ENCODE measurements at regions not wholly inside any gene's neighbourhood (a gene's known extent, or its start where the extent isn't known, plus 50 kb on each side); places are given as distances from the start of the nearest gene placed in this dataset.

DNA sequence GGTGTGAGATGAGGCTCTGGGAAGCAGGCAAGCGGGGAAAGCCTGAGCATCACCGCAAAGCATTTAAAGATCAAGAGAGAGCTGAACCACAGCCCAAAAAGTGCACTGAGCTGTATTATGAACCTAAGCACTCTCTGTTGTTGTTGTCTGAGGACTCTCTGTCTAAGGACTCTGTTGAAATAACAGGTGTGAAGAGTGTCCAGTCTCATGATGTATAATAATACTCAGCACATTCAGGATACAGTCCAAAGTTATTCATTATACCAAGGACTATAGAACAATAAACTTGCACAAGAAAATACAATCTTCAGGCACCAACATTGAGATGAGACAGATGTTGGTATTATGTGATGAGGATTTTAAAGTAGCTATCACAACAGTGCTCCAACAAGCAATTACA lies 71.8 kb upstream of the CTSV start:
- no peak overlapping the region for H2BK120ac ChIP-seq (ENCODE audit: low read depth, low read length, poor library complexity, severe bottlenecking)
- H3K56ac ChIP-seq (ENCODE audit: insufficient read length, low read depth, low read length), result no peak overlapping the region
- no peak overlapping the region for H3K4ac ChIP-seq (ENCODE audit: low read depth, low read length)
- H3K36me3 Mint-ChIP-seq (ENCODE audit: insufficient read depth in 1 of 3, low read depth in 3 of 3), result peaks cover 7 to 22% (median 16%) of the 10 kb centered on the region in 3 experiments; a peak in 6 of 7 replicates
- no peak overlapping the region for H3K27ac ChIP-seq (ENCODE audit: insufficient read length, low read depth, low read length)
- WGBS (ENCODE audit: extremely low coverage, insufficient read length, low lambda C conversion rate), result no CpG with 5 or more reads among the region's 2 CpGs
- no peak overlapping the region for H3K4me2 ChIP-seq (ENCODE audit: insufficient read depth, insufficient read length, low read length)
- no peak overlapping the region for H2AK5ac ChIP-seq (ENCODE audit: insufficient read length, low read length)
- H4K8ac ChIP-seq (replicated peaks; ENCODE audit: insufficient read length, low read depth, low read length), result no peak overlapping the region
- H2BK5ac ChIP-seq (ENCODE audit: insufficient read length, low read length), result no peak overlapping the region
- H2BK15ac ChIP-seq (ENCODE audit: low read depth, low read length), result no peak overlapping the region
- no peak overlapping the region for H4K91ac ChIP-seq (ENCODE audit: insufficient read length, low read depth, low read length)
- no peak overlapping the region for H3K23ac ChIP-seq (ENCODE audit: insufficient read length, low read depth, low read length)
- no peak overlapping the region for H2AFZ ChIP-seq (ENCODE audit: low read length)
- H3K79me2 ChIP-seq (ENCODE audit: insufficient read depth, low read length), result no peaks in the 10 kb centered on the region
- no peak overlapping the region for H2BK20ac ChIP-seq (ENCODE audit: low read depth, low read length, poor library complexity, severe bottlenecking)
- H3K9ac ChIP-seq (ENCODE audit: extremely low read depth, insufficient read length, low read length), result no peak overlapping the region
- H2BK12ac ChIP-seq (ENCODE audit: insufficient read length, low read depth, low read length), result no peak overlapping the region
- H3K4me1 Mint-ChIP-seq, result peaks cover 12 to 13% of the 10 kb centered on the region in 2 experiments
- DNase-seq, result no peak
- no peaks in the 10 kb centered on the region for H3K23me2 ChIP-seq (ENCODE audit: insufficient read length, low read depth, low read length, poor library complexity, severe bottlenecking)
- no peaks in the 10 kb centered on the region for H4K20me1 ChIP-seq (ENCODE audit: control insufficient read depth, insufficient read depth, insufficient read length)
- no peak overlapping the region for H3K4me3 Mint-ChIP-seq
- no peaks in the 10 kb centered on the region for H3K4me1 ChIP-seq (ENCODE audit: insufficient read depth, low read length)
- no peak overlapping the region for H3T11ph ChIP-seq (ENCODE audit: low read length)
- H3K9me3 ChIP-seq (ENCODE audit: control insufficient read depth, low read depth, low read length), result no peaks in the 10 kb centered on the region
- no peaks in the 10 kb centered on the region for H3K27me3 ChIP-seq (ENCODE audit: insufficient read depth, low read length)
- H4K5ac ChIP-seq (ENCODE audit: insufficient read length, low read depth, low read length), result no peak overlapping the region
- H3K27ac Mint-ChIP-seq, result peak overlapping the region in 2 of 3 experiments; percentile 68 to 96; a peak in 3 of 7 replicates
- no peaks in the 10 kb centered on the region for H3K9me3 Mint-ChIP-seq
- H3K79me1 ChIP-seq (ENCODE audit: insufficient read depth, low read depth, low read length, poor library complexity, severe bottlenecking), result no peaks in the 10 kb centered on the region
- no peak for TF ChIP-seq CTCF (conservative IDR thresholded peaks at IDR 0.05)
- no peak overlapping the region for H3K18ac ChIP-seq (ENCODE audit: insufficient read length, low read depth, low read length)
- H3K27me3 Mint-ChIP-seq (ENCODE audit: low read depth), result no peaks in the 10 kb centered on the region
- H3K14ac ChIP-seq (ENCODE audit: insufficient read depth, low read length), result no peak overlapping the region

Measured in H9 (cell line).